ENCODE measurements at regions not wholly inside any gene's neighbourhood (a gene's known extent, or its start where the extent isn't known, plus 50 kb on each side); places are given as distances from the start of the nearest gene placed in this dataset.

DNA sequence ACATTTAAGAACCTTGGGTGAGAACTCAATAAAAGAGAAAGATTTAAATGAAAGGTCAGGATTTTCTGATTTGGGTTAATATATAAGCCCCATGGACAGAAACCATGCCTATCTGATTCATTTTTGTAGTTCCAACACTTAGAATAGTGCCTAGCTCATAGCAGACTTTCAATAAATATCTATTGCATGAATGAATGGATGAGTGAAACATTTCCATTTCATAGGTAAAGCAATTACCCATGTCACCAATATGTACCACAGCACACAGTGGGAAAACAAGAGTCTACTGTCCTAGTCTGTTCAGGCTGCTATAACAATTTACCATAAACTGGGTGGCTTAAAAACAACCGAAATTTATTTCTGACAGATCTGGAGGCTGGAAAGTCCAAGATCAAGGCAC is 63.9 kb upstream of the PTPN13 start:
- no peaks in the 10 kb centered on the region for H3F3A ChIP-seq (ENCODE audit: insufficient read depth, low read depth)
- H3K9me2 ChIP-seq (ENCODE audit: insufficient read depth) = no peaks in the 10 kb centered on the region
- H3K4me3 ChIP-seq = no peak overlapping the region
- no peak overlapping the region for H3K27ac ChIP-seq
- TF ChIP-seq, protein P1, sequence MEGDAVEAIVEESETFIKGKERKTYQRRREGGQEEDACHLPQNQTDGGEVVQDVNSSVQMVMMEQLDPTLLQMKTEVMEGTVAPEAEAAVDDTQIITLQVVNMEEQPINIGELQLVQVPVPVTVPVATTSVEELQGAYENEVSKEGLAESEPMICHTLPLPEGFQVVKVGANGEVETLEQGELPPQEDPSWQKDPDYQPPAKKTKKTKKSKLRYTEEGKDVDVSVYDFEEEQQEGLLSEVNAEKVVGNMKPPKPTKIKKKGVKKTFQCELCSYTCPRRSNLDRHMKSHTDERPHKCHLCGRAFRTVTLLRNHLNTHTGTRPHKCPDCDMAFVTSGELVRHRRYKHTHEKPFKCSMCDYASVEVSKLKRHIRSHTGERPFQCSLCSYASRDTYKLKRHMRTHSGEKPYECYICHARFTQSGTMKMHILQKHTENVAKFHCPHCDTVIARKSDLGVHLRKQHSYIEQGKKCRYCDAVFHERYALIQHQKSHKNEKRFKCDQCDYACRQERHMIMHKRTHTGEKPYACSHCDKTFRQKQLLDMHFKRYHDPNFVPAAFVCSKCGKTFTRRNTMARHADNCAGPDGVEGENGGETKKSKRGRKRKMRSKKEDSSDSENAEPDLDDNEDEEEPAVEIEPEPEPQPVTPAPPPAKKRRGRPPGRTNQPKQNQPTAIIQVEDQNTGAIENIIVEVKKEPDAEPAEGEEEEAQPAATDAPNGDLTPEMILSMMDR (conservative IDR thresholded peaks at IDR 0.05) = no peak
- no peak for TF ChIP-seq EZH2 (IDR thresholded peaks at IDR 0.05; ENCODE audit: low read depth)
- H3K9me3 ChIP-seq (ENCODE audit: insufficient read depth, low read depth) = no peaks in the 10 kb centered on the region
- H3K4me2 ChIP-seq = no peak overlapping the region
- no peaks in the 10 kb centered on the region for H3K79me2 ChIP-seq (ENCODE audit: low read depth)
- H4K20me1 ChIP-seq (ENCODE audit: insufficient read depth) = no peaks in the 10 kb centered on the region
- POLR2A ChIA-PET (ENCODE audit: unreplicated experiment) = no interaction called here
- intact Hi-C loops (cut with micrococcal nuclease; ENCODE audit: unreplicated experiment) = no loop called here
- no peaks in the 10 kb centered on the region for H3K27me3 ChIP-seq (ENCODE audit: insufficient read depth, low read depth)
- no peaks in the 10 kb centered on the region for H3K36me3 ChIP-seq (ENCODE audit: low read depth)
- H3K4me1 ChIP-seq (replicated peaks; ENCODE audit: insufficient read depth) = no peaks in the 10 kb centered on the region
- no peak for DNase-seq
- H2AFZ ChIP-seq = no peak overlapping the region
- CTCF ChIA-PET = no interaction called here
- BruUV-seq (replicated peaks) = no TSS peak

DNA sequence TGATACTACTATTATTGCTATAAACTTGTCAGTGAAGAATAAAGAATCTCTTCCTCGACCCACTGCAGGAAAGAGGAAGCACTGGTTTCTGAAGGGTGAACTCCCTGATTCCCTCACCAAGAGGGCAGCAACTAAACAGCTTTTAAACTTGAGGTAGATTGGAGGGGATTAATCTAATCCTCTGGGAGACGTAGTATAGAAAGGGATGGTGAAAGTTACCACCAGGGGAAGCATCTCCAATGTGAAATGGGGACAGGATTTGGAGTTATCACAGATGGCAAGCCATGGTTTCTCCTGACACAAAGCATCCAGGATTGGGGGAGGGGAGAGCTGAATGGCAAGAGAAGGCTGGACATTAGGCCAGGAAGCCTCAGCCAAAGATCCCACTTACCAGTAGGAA is 62.7 kb upstream of the PTPN13 start:
- ChIA-PET POLR2A (ENCODE audit: unreplicated experiment) (no interaction called here), CTCF (no interaction called here)
- intact Hi-C loops (cut with micrococcal nuclease; ENCODE audit: unreplicated experiment) = no loop called here

DNA sequence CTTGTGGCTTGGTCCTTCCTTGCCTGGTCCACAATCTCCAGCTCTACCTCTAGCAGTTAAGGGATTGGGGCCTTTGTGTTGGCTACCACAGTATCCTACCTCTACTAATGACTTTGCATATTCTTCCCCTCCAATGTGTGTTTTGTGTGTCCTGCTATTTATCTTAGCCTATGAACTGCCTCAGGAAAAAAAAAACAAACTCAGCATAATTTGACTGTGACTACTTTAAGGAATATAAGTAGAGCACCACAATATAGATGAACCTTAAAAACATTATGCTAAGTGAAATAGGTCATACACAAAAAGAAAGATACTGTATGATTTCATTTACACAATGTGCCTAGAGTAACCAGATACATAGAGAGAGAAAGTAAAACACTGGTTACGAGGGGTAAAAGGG is 61.3 kb upstream of the PTPN13 start:
- H3K9me3 ChIP-seq (ENCODE audit: insufficient read depth, low read depth) = no peaks in the 10 kb centered on the region
- intact Hi-C loops (cut with micrococcal nuclease; ENCODE audit: unreplicated experiment) = no loop called here
- ChIA-PET POLR2A (ENCODE audit: unreplicated experiment) (no interaction called here), CTCF (no interaction called here)
- BruUV-seq (replicated peaks) = no TSS peak
- H3K27ac ChIP-seq = no peak overlapping the region
- no peak overlapping the region for H3K4me3 ChIP-seq
- no peaks in the 10 kb centered on the region for H3K4me1 ChIP-seq (replicated peaks; ENCODE audit: insufficient read depth)
- H4K20me1 ChIP-seq (ENCODE audit: insufficient read depth) = no peaks in the 10 kb centered on the region
- no peak overlapping the region for H2AFZ ChIP-seq
- H3F3A ChIP-seq (ENCODE audit: insufficient read depth, low read depth) = no peaks in the 10 kb centered on the region
- no peaks in the 10 kb centered on the region for H3K36me3 ChIP-seq (ENCODE audit: low read depth)
- H3K4me2 ChIP-seq = no peak overlapping the region
- TF ChIP-seq EZH2 (IDR thresholded peaks at IDR 0.05; ENCODE audit: low read depth) = no peak
- TF ChIP-seq, protein P1 (conservative IDR thresholded peaks at IDR 0.05) = no peak
- H3K27me3 ChIP-seq (ENCODE audit: insufficient read depth, low read depth) = no peaks in the 10 kb centered on the region
- H3K9me2 ChIP-seq (ENCODE audit: insufficient read depth) = no peaks in the 10 kb centered on the region
- H3K79me2 ChIP-seq (ENCODE audit: low read depth) = no peaks in the 10 kb centered on the region
- no peak for DNase-seq

More for the DNA sequence above, 62.7 kb upstream of the PTPN13 start:
- Histone ChIP-seq H2AFZ (no peak overlapping the region), H3K4me1 (replicated peaks; ENCODE audit: insufficient read depth) (no peaks in the 10 kb centered on the region), H3K79me2 (ENCODE audit: low read depth) (no peaks in the 10 kb centered on the region), H3K27ac (no peak overlapping the region), H3F3A (ENCODE audit: insufficient read depth, low read depth) (no peaks in the 10 kb centered on the region), H3K9me2 (ENCODE audit: insufficient read depth) (no peaks in the 10 kb centered on the region), H4K20me1 (ENCODE audit: insufficient read depth) (no peaks in the 10 kb centered on the region), H3K9me3 (ENCODE audit: insufficient read depth, low read depth) (no peaks in the 10 kb centered on the region), H3K4me3 (no peak overlapping the region), H3K36me3 (ENCODE audit: low read depth) (no peaks in the 10 kb centered on the region), H3K27me3 (ENCODE audit: insufficient read depth, low read depth) (no peaks in the 10 kb centered on the region), H3K4me2 (no peak overlapping the region)
- BruUV-seq (replicated peaks) = no TSS peak
- no peak for DNase-seq
- no peak for TF ChIP-seq EZH2 (IDR thresholded peaks at IDR 0.05; ENCODE audit: low read depth)
- TF ChIP-seq, protein P1 (conservative IDR thresholded peaks at IDR 0.05) = no peak
